ENCODE measurements at regions not wholly inside any gene's neighbourhood (a gene's known extent, or its start where the extent isn't known, plus 50 kb on each side); places are given as distances from the start of the nearest gene placed in this dataset.
"Not testable (repeated sequence)": the region's sequence is repeated elsewhere in the genome, so short reads cannot be mapped to it uniquely, and the experiment has no call there.

DNA sequence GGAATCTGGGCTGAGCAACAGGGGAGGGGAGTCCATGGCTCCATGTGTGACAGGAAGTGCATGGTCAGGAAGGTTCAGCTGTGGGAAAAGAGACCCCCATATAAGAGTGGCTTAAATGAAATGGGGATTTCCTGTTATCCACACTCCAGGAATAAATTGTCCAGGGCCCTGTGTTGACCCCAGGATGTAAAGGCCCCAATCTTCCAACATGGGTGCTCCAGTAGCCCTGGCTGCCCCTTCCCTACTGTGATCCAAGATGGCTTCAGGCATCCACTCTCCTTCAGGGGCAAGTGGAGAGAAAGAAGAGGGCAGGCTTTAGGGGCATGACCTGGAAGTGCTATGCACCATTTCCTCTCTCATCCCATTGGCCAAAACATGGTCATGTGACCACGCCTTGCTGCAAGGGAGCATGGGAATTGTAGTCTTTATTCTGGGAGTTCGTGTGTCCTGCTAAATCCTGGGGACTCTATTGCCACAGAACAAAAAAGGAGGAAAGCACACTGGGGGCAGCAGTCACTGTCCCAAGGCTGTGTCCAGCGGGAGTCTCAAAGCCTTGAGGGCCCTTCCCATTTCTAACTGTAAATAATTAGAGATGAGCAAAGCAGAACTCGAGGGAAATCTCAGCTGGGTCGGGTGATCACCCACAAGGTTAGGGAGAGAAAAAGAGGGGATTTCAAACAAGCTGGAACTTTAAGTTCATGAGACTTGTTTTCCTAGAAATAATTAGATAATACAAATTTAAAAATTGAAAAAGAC, 289.2 kb downstream of the ADGRD1 start:
- H3K4me3 ChIP-seq (ENCODE audit: low read depth, low read length) = no peak overlapping the region
- peaks cover 5% of the 10 kb centered on the region for H3K9me3 ChIP-seq (ENCODE audit: severe bottlenecking)
- no peak overlapping the region for H3K27ac ChIP-seq
- no peaks in the 10 kb centered on the region for H3K27me3 ChIP-seq (ENCODE audit: insufficient read depth, low read depth, severe bottlenecking)
- H3K36me3 ChIP-seq = no peaks in the 10 kb centered on the region
- peak; percentile 71 for DNase-seq
- TF ChIP-seq, protein P1, sequence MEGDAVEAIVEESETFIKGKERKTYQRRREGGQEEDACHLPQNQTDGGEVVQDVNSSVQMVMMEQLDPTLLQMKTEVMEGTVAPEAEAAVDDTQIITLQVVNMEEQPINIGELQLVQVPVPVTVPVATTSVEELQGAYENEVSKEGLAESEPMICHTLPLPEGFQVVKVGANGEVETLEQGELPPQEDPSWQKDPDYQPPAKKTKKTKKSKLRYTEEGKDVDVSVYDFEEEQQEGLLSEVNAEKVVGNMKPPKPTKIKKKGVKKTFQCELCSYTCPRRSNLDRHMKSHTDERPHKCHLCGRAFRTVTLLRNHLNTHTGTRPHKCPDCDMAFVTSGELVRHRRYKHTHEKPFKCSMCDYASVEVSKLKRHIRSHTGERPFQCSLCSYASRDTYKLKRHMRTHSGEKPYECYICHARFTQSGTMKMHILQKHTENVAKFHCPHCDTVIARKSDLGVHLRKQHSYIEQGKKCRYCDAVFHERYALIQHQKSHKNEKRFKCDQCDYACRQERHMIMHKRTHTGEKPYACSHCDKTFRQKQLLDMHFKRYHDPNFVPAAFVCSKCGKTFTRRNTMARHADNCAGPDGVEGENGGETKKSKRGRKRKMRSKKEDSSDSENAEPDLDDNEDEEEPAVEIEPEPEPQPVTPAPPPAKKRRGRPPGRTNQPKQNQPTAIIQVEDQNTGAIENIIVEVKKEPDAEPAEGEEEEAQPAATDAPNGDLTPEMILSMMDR (IDR thresholded peaks at IDR 0.05; ENCODE audit: low read depth, low read length) = no peak

DNA sequence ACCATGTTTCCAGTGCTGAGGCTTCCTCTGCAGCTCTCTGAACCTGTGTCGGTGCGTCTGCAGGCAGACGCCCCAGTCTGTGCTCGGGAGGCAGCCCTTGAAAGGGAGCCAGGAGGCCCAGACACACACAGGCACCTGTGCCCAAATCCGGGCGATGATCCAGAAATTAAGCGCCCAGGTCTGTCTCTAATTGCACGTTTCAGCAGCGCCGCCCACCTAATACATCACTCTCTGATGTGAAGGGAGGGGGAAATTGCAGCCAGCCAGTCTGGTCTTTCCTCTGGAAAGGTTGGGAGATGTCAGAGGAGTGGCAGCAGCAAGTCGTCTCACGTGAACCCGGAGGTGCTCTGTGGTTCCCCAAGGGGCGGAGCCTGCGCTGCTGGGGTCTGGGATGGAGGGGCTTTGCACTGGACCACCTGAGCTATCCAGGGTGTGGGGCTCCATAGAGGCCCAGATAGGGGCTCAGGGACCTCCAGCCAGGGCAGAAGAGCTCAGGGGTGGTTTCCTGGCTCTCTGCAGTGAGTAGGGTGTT, 290.5 kb downstream of the ADGRD1 start:
- H3K36me3 ChIP-seq; H3K27me3 ChIP-seq (ENCODE audit: insufficient read depth, low read depth, severe bottlenecking); H3K9me3 ChIP-seq (ENCODE audit: severe bottlenecking); H3K4me3 ChIP-seq (ENCODE audit: low read depth, low read length); H3K27ac ChIP-seq; DNase-seq: not testable (repeated sequence)

DNA sequence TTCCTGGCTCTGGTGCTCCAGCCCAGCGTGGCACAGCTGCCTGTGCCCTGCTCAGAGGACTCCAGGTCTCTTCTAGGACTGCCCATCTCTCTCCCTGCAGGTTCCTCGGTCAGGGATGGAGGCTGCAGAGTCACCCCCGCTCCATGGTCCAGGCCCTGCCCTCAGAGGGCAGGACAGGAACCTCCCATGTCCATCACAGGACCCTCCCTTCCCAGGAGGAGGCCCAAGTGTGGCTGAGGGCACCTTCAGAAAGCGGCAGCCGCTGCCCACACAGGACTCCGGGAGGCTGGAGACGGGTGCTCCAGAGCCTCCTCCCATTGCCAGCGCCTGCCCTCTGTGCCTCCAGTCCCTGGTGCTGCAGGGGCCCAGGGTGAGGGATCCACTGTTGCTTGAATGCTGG, 291.5 kb downstream of the ADGRD1 start:
- H3K4me3 ChIP-seq (ENCODE audit: low read depth, low read length); H3K36me3 ChIP-seq; H3K9me3 ChIP-seq (ENCODE audit: severe bottlenecking); H3K27ac ChIP-seq; DNase-seq; H3K27me3 ChIP-seq (ENCODE audit: insufficient read depth, low read depth, severe bottlenecking): not testable (repeated sequence)

DNA sequence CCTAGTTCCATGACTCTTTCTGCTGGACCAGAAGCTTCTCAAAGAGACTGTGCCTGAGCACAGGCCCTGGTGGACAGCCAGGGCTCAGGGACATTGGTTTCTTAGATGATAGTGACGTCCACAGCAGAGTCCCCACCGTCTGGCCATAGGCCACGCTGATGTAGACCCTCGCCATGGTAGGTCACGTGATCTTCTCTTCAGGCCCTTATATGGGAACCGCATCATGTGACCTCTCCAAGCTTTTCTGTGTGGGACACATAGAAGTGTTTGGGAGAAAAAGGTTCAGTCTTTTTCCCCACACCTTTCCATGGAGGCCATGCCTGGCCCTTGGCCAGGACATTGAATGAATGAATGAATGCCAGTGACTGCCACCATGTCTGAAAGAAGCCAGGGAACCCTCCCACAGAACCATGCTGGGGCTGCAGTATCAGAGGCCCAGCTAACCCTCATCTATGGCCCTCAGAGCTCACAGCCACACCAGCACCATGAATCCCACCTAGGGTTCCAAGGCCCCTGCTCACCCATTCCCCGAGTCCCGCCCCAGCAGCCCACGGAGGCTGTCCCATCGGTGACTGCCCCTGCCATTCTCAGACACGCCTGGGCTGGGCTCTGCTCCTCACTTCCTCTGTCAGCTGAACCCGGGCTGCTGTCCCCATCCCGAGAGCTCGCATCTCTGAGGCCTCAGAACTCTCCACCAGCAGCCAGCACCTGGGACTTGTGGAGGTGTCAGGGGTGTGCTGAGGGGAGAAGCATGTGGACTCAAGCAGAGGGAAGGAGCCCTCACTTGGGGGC, 292.1 kb downstream of the ADGRD1 start:
- no peaks in the 10 kb centered on the region for H3K36me3 ChIP-seq
- H3K9me3 ChIP-seq (ENCODE audit: severe bottlenecking) = peaks cover 9% of the 10 kb centered on the region
- no peak overlapping the region for H3K4me3 ChIP-seq (ENCODE audit: low read depth, low read length)
- DNase-seq = no peak
- H3K27ac ChIP-seq = no peak overlapping the region
- no peaks in the 10 kb centered on the region for H3K27me3 ChIP-seq (ENCODE audit: insufficient read depth, low read depth, severe bottlenecking)
- TF ChIP-seq, protein P1 (IDR thresholded peaks at IDR 0.05; ENCODE audit: low read depth, low read length) = no peak

DNA sequence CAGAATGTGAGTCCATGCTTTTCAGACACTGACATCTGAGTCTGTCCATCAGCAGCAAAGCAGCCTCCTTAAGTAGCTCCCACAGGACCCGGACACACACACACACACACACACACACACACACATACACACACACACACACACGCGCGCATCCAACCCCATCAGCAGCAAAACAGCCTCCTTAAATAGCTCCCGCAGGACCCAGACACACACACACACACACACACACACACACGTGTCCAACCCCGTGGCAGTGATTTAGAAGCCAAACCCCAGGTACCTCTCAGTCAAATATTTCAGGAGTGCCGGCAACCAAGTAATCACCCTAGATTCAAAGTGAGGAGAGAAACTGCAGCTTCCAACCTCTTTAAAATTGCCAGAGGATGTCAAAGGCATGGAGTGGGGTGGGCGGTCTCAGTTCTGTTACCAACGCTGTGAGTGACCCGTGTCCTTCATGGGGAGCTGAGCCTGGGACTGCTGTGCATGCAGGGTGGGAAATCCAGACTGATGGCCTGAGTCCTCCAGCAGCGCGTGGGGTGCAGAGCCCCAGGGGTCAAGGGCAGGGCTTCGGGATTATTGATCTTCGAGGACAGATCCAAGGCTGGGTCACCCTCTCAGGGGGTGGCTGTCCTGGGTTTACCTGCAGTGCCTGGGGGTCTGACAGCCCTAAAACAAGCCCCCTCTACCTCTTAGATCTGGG, 293.5 kb downstream of the ADGRD1 start:
- H3K36me3 ChIP-seq; H3K4me3 ChIP-seq (ENCODE audit: low read depth, low read length); DNase-seq; H3K27ac ChIP-seq; H3K9me3 ChIP-seq (ENCODE audit: severe bottlenecking); H3K27me3 ChIP-seq (ENCODE audit: insufficient read depth, low read depth, severe bottlenecking): not testable (repeated sequence)

DNA sequence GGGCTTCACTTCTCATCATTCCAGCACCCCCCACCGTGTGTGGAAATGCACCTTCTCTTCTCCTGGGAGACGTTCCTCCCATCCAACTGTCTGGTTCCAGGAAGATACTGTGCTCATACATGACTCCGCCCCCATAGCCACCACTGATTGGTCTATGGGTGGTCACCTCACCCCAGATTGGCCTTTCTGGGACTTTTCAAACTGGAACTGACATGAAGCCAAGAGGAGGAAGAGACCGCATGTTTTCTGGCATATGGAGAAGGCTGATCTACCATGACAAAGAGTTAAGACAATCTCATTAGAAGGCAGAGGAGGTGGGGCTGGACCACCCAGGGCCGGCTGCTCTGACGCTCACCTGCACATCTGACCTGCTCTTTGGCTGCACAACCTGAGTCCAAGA, 294.2 kb downstream of the ADGRD1 start:
- not testable (repeated sequence) for H3K9me3 ChIP-seq (ENCODE audit: severe bottlenecking); H3K4me3 ChIP-seq (ENCODE audit: low read depth, low read length); H3K27me3 ChIP-seq (ENCODE audit: insufficient read depth, low read depth, severe bottlenecking); H3K27ac ChIP-seq; H3K36me3 ChIP-seq
- peak; percentile 28 for DNase-seq

DNA sequence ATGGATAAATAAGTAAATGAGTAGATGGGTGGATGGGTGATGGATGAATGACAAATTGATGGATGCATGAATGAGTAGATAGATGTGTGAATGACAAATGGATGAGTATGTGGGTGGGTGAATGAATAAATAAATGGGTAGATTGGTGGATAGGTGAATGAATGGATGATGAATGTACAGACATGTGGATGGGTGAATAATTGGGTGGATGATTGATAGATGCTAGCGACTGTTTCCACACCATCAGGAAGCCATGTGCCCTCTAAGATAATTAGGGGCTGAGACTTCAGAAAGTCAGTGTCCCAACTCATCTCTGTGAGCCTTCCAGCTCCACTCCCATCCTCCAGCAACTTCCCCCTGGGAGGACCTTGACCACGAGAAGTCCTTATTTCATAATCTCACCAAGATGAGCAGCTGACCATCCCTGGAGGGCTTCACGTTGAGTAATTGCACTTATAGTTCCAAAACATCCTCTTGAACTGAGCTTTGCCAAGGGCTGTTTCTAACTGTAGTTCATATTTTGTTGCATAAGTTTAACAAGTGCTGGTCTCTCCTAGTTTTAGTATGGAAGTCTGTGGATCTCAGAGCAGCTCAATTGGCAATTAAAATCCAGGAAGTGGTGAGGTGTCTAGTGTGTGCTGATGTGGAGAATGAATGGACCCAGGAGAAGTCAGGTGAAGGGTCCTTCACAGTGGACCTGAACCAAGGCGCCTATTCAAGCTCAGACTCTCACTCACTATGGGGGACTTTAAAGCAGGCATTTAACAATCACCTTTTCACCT, 295.7 kb downstream of the ADGRD1 start:
- Histone ChIP-seq H3K9me3 (ENCODE audit: severe bottlenecking) (peaks cover 4% of the 10 kb centered on the region), H3K36me3 (no peaks in the 10 kb centered on the region), H3K27ac (no peak overlapping the region), H3K27me3 (ENCODE audit: insufficient read depth, low read depth, severe bottlenecking) (no peaks in the 10 kb centered on the region), H3K4me3 (ENCODE audit: low read depth, low read length) (no peak overlapping the region)
- DNase-seq = no peak
- TF ChIP-seq, protein P1 (IDR thresholded peaks at IDR 0.05; ENCODE audit: low read depth, low read length) = no peak
